ENCODE measurements at regions not wholly inside any gene's neighbourhood (a gene's known extent, or its start where the extent isn't known, plus 50 kb on each side); places are given as distances from the start of the nearest gene placed in this dataset.

DNA sequence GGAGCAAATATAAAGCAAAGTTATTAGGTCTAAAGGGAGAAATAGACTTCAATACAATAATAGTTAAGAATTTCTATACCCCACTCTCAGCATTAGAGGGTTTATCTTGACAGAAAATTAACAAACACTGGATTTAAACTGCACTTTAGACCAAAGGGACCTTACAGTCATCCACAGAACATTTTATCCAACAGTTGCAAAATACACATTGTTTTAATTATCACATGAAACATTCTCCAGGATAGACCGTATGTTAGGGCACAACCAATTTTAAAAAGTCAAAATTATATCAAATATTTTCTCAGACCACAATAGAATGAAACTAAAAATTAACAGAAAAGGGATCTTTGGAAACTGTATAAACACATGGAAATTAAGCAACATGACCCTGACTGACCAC lies 384.5 kb upstream of the C1orf87 start:
- Histone ChIP-seq H3K27me3 (ENCODE audit: control insufficient read depth, insufficient read depth, low read length) (no peaks in the 10 kb centered on the region), H3K4me3 (ENCODE audit: low read length) (no peak overlapping the region), H3K4me1 (ENCODE audit: control insufficient read depth, insufficient read depth, low read length) (no peaks in the 10 kb centered on the region), H3K36me3 (ENCODE audit: control insufficient read depth, insufficient read depth, low read length) (no peaks in the 10 kb centered on the region), H3K9me3 (ENCODE audit: control insufficient read depth, low read depth, low read length) (no peaks in the 10 kb centered on the region), H3K27ac (ENCODE audit: low read length) (no peak overlapping the region)
- WGBS (ENCODE audit: insufficient coverage, low lambda C conversion rate), result 80% methylated on average over 1 of the region's 1 CpG
- DNase-seq, result no peak

- Histone ChIP-seq H3K27me3 (ENCODE audit: control insufficient read depth, insufficient read depth, low read length) (no peaks in the 10 kb centered on the region), H3K4me1 (ENCODE audit: control insufficient read depth, insufficient read depth, low read length) (no peaks in the 10 kb centered on the region), H3K9me3 (ENCODE audit: control insufficient read depth, low read depth, low read length) (no peaks in the 10 kb centered on the region), H3K4me3 (ENCODE audit: low read length) (no peak overlapping the region), H3K36me3 (ENCODE audit: control insufficient read depth, insufficient read depth, low read length) (no peaks in the 10 kb centered on the region), H3K27ac (ENCODE audit: low read length) (no peak overlapping the region)
- no CpG with 5 or more reads among the region's 1 CpG for WGBS (ENCODE audit: insufficient coverage, low lambda C conversion rate)
- peak in 1 of 2 donors; percentile 27 for DNase-seq
Observed at GRCh38 chr1:60449876-60450275, 376.3 kb upstream of the C1orf87 start.

DNA sequence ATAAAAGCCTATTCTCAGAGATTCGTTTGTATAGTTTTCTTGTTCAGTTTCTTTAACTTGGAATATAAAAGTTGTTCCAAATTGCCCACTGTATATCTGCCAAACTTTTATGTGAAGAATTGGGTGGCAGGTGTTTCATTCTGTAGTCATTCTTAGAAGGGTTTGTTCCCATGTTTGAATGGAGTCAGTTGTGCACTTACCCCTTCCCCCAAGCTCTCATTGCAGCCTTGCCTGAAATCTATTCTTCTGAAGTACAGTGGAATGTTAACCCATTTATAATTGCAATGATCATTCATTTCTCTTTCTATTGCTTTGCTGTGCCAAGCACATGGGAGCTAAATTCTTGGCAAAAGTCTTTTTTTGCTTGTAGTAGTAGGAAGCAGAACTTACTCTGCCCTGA lies 375.3 kb upstream of the C1orf87 start:
- Histone ChIP-seq H3K27ac (ENCODE audit: low read length) (no peak overlapping the region), H3K9me3 (ENCODE audit: control insufficient read depth, low read depth, low read length) (no peaks in the 10 kb centered on the region), H3K4me3 (ENCODE audit: low read length) (no peak overlapping the region), H3K36me3 (ENCODE audit: control insufficient read depth, insufficient read depth, low read length) (no peaks in the 10 kb centered on the region), H3K4me1 (ENCODE audit: control insufficient read depth, insufficient read depth, low read length) (no peaks in the 10 kb centered on the region), H3K27me3 (ENCODE audit: control insufficient read depth, insufficient read depth, low read length) (no peaks in the 10 kb centered on the region)
- no peak for DNase-seq
- WGBS (ENCODE audit: insufficient coverage, low lambda C conversion rate), result no CpG with 5 or more reads among the region's 1 CpG

GRCh38 chr1:60444680-60445079 lies 371.1 kb upstream of the C1orf87 start:
- Histone ChIP-seq H3K9me3 (ENCODE audit: control insufficient read depth, low read depth, low read length) (no peaks in the 10 kb centered on the region), H3K4me1 (ENCODE audit: control insufficient read depth, insufficient read depth, low read length) (no peaks in the 10 kb centered on the region), H3K27ac (ENCODE audit: low read length) (no peak overlapping the region), H3K27me3 (ENCODE audit: control insufficient read depth, insufficient read depth, low read length) (no peaks in the 10 kb centered on the region), H3K4me3 (ENCODE audit: low read length) (no peak overlapping the region), H3K36me3 (ENCODE audit: control insufficient read depth, insufficient read depth, low read length) (no peaks in the 10 kb centered on the region)
- DNase-seq, result no peak
- 100% methylated on average over 1 of the region's 1 CpG for WGBS (ENCODE audit: insufficient coverage, low lambda C conversion rate)

GRCh38 chr1:60436186-60436585 lies 362.6 kb upstream of the C1orf87 start:
- no peak overlapping the region for H3K4me3 ChIP-seq (ENCODE audit: low read length)

DNA sequence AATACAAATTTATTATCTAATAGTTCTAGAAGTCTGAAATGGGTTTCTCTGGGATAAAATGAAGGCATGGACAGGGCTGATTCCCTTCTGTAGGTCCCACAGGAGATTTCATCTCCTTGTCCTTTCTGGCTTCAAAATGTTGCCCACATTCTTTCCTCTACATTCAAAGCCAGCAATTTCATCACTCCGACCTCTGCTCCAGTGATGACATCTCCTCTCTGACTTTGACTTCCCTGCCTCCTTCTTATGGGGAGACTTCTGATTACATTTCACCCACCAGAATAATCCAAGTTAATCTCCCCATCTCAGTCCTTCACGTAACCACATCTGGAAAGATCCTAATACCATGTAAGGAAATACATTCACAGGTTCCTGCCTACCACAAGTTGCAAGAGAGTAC lies 358.0 kb upstream of the C1orf87 start:
- Histone ChIP-seq H3K4me3 (ENCODE audit: low read length) (no peak overlapping the region), H3K9me3 (ENCODE audit: control insufficient read depth, low read depth, low read length) (no peaks in the 10 kb centered on the region), H3K36me3 (ENCODE audit: control insufficient read depth, insufficient read depth, low read length) (no peaks in the 10 kb centered on the region), H3K27ac (ENCODE audit: low read length) (no peak overlapping the region), H3K27me3 (ENCODE audit: control insufficient read depth, insufficient read depth, low read length) (no peaks in the 10 kb centered on the region), H3K4me1 (ENCODE audit: control insufficient read depth, insufficient read depth, low read length) (no peaks in the 10 kb centered on the region)
- DNase-seq, result no peak
- 100% methylated on average over 1 of the region's 2 CpGs for WGBS (ENCODE audit: insufficient coverage, low lambda C conversion rate)

More at GRCh38 chr1:60436186-60436585, 362.6 kb upstream of the C1orf87 start:
- Histone ChIP-seq H3K27ac (ENCODE audit: low read length) (no peak overlapping the region), H3K9me3 (ENCODE audit: control insufficient read depth, low read depth, low read length) (no peaks in the 10 kb centered on the region), H3K36me3 (ENCODE audit: control insufficient read depth, insufficient read depth, low read length) (no peaks in the 10 kb centered on the region), H3K4me1 (ENCODE audit: control insufficient read depth, insufficient read depth, low read length) (no peaks in the 10 kb centered on the region), H3K27me3 (ENCODE audit: control insufficient read depth, insufficient read depth, low read length) (no peaks in the 10 kb centered on the region)
- no peak for DNase-seq
- 83% methylated on average over 2 of the region's 2 CpGs for WGBS (ENCODE audit: insufficient coverage, low lambda C conversion rate)

GRCh38 chr1:60430375-60430774 lies 356.8 kb upstream of the C1orf87 start:
- Histone ChIP-seq H3K4me3 (ENCODE audit: low read length) (no peak overlapping the region), H3K4me1 (ENCODE audit: control insufficient read depth, insufficient read depth, low read length) (no peaks in the 10 kb centered on the region), H3K36me3 (ENCODE audit: control insufficient read depth, insufficient read depth, low read length) (no peaks in the 10 kb centered on the region), H3K27ac (ENCODE audit: low read length) (no peak overlapping the region), H3K27me3 (ENCODE audit: control insufficient read depth, insufficient read depth, low read length) (no peaks in the 10 kb centered on the region), H3K9me3 (ENCODE audit: control insufficient read depth, low read depth, low read length) (no peaks in the 10 kb centered on the region)
- 80% methylated on average over 1 of the region's 2 CpGs for WGBS (ENCODE audit: insufficient coverage, low lambda C conversion rate)
- no peak for DNase-seq

DNA sequence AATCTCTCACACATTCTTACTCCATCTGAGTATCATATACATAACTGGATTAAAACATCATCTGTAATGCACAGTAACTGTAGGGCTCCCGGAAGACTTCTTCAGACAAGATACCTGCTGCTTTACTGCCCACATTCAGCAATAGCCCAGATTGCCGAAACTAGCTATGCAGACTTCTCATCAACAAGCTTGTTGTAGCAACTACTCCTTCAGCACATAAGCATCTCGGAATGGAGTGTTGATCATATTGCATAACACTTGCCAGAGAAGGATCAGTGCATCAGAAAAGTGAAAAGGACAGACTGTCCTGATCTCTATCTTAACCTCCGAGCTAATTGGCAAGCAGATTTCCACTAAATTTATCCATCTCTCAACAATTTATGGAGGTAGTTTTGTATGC lies 354.6 kb upstream of the C1orf87 start:
- WGBS (ENCODE audit: insufficient coverage, low lambda C conversion rate), result 90% methylated on average over 1 of the region's 4 CpGs
- no peak for DNase-seq
- Histone ChIP-seq H3K4me3 (ENCODE audit: low read length) (no peak overlapping the region), H3K27ac (ENCODE audit: low read length) (no peak overlapping the region), H3K36me3 (ENCODE audit: control insufficient read depth, insufficient read depth, low read length) (no peaks in the 10 kb centered on the region), H3K4me1 (ENCODE audit: control insufficient read depth, insufficient read depth, low read length) (no peaks in the 10 kb centered on the region), H3K9me3 (ENCODE audit: control insufficient read depth, low read depth, low read length) (no peaks in the 10 kb centered on the region), H3K27me3 (ENCODE audit: control insufficient read depth, insufficient read depth, low read length) (no peaks in the 10 kb centered on the region)

GRCh38 chr1:60427701-60428100 lies 354.1 kb upstream of the C1orf87 start:
- DNase-seq, result no peak
- Histone ChIP-seq H3K4me3 (ENCODE audit: low read length) (no peak overlapping the region), H3K9me3 (ENCODE audit: control insufficient read depth, low read depth, low read length) (no peaks in the 10 kb centered on the region), H3K4me1 (ENCODE audit: control insufficient read depth, insufficient read depth, low read length) (no peaks in the 10 kb centered on the region), H3K27me3 (ENCODE audit: control insufficient read depth, insufficient read depth, low read length) (no peaks in the 10 kb centered on the region), H3K27ac (ENCODE audit: low read length) (no peak overlapping the region), H3K36me3 (ENCODE audit: control insufficient read depth, insufficient read depth, low read length) (no peaks in the 10 kb centered on the region)
- 83% methylated on average over 1 of the region's 2 CpGs for WGBS (ENCODE audit: insufficient coverage, low lambda C conversion rate)

DNA sequence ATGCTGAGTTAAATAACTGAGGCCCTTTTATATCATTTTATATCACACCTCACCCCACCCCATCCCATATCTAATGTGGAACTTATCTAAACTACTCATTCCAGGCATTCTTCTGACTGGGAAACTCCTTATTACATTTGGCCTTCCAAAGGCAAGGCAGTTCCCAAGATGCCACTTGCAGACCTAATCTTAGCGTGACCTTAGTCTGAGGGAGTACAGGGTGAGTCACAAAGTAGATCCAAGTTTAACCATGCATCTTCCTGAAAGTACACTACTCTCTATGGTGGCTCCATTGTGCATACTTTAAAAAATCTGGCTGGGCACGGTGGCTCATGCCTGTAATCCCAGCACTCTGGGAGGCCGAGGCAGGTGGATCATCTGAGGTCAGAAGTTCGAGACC lies 353.6 kb upstream of the C1orf87 start:
- Histone ChIP-seq H3K27me3 (ENCODE audit: control insufficient read depth, insufficient read depth, low read length) (no peaks in the 10 kb centered on the region), H3K27ac (ENCODE audit: low read length) (no peak overlapping the region), H3K4me1 (ENCODE audit: control insufficient read depth, insufficient read depth, low read length) (no peaks in the 10 kb centered on the region), H3K36me3 (ENCODE audit: control insufficient read depth, insufficient read depth, low read length) (no peaks in the 10 kb centered on the region), H3K4me3 (ENCODE audit: low read length) (no peak overlapping the region), H3K9me3 (ENCODE audit: control insufficient read depth, low read depth, low read length) (peaks cover under 1% of the 10 kb centered on the region)
- no peak for DNase-seq
- WGBS (ENCODE audit: insufficient coverage, low lambda C conversion rate), result no CpG with 5 or more reads among the region's 4 CpGs

DNA sequence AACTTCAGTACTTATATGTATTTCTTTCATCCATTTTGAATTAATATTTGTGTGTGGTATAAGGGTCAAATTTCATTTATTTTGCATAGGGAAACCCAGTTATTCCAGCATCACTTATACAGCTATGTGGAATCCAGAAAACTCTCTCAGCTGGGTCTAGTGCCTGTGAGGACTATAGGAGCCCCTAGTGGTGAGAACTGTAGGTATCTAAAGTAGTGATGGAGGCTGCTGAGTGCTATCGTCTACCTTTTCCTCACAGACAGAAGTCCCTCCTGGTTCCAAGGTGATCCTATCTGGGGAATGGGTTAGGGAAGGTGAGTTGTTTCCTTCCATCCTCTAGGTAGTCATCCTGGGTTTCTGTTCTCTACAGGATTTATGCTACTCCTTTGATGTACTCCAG lies 352.0 kb upstream of the C1orf87 start:
- H3K36me3 ChIP-seq (ENCODE audit: control insufficient read depth, insufficient read depth, low read length), result no peaks in the 10 kb centered on the region
- no peaks in the 10 kb centered on the region for H3K4me1 ChIP-seq (ENCODE audit: control insufficient read depth, insufficient read depth, low read length)
- no peak overlapping the region for H3K4me3 ChIP-seq (ENCODE audit: low read length)
- no CpG with 5 or more reads among the region's 1 CpG for WGBS (ENCODE audit: insufficient coverage, low lambda C conversion rate)
- no peak for DNase-seq
- no peaks in the 10 kb centered on the region for H3K27me3 ChIP-seq (ENCODE audit: control insufficient read depth, insufficient read depth, low read length)
- H3K9me3 ChIP-seq (ENCODE audit: control insufficient read depth, low read depth, low read length), result peaks cover 3% of the 10 kb centered on the region
- H3K27ac ChIP-seq (ENCODE audit: low read length), result no peak overlapping the region

Measured in large intestine (tissue), 3 donors.